ENCODE measurements at regions not wholly inside any gene's neighbourhood (a gene's known extent, or its start where the extent isn't known, plus 50 kb on each side); places are given as distances from the start of the nearest gene placed in this dataset.

DNA sequence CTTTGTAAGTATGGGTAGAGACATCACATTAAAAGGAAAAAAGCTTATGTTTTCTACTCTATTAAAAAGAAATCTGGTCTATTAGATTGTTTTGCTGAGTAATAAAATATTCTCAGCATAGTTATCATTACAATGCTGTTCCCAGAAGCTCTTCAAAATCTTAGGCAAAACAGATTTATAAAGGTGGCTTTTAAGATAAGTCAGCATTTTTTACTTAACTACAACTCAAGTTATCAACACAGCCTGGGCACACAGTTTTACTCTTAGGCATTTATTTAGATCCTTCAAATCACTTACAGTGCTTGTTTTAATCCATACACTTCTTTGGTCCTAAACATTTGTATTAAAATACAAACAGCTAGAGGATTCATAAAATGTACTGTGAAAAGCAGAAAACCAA, 534.8 kb upstream of the NCAM2 start:
- TF ChIP-seq EZH2phosphoT487 (IDR thresholded peaks at IDR 0.05; ENCODE audit: insufficient read depth, low read depth) (no peak), EZH2 (IDR thresholded peaks at IDR 0.05; ENCODE audit: insufficient read depth, poor library complexity, severe bottlenecking) (no peak)
